ENCODE measurements at regions not wholly inside any gene's neighbourhood (a gene's known extent, or its start where the extent isn't known, plus 50 kb on each side); places are given as distances from the start of the nearest gene placed in this dataset.

- TF ChIP-seq EZH2 (IDR thresholded peaks at IDR 0.05; ENCODE audit: borderline replicate concordance, control insufficient read depth, low read depth, low read length) (no peak), YY1 (IDR thresholded peaks at IDR 0.05; ENCODE audit: low read depth, low read length) (no peak), RAD21 (IDR thresholded peaks at IDR 0.05; ENCODE audit: insufficient read depth, low read depth, low read length) (no peak), USF1 (IDR thresholded peaks at IDR 0.05; ENCODE audit: borderline replicate concordance, extremely low read length, insufficient read depth, low read depth, low read length) (no peak), POLR2A (IDR thresholded peaks at IDR 0.05; ENCODE audit: low read depth, low read length) (no peak), SP1 (IDR thresholded peaks at IDR 0.05; ENCODE audit: low read depth, low read length) (no peak), TAF1 (IDR thresholded peaks at IDR 0.05; ENCODE audit: borderline replicate concordance, low read depth, low read length) (no peak)
- TF ChIP-seq, protein P1, sequence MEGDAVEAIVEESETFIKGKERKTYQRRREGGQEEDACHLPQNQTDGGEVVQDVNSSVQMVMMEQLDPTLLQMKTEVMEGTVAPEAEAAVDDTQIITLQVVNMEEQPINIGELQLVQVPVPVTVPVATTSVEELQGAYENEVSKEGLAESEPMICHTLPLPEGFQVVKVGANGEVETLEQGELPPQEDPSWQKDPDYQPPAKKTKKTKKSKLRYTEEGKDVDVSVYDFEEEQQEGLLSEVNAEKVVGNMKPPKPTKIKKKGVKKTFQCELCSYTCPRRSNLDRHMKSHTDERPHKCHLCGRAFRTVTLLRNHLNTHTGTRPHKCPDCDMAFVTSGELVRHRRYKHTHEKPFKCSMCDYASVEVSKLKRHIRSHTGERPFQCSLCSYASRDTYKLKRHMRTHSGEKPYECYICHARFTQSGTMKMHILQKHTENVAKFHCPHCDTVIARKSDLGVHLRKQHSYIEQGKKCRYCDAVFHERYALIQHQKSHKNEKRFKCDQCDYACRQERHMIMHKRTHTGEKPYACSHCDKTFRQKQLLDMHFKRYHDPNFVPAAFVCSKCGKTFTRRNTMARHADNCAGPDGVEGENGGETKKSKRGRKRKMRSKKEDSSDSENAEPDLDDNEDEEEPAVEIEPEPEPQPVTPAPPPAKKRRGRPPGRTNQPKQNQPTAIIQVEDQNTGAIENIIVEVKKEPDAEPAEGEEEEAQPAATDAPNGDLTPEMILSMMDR (IDR thresholded peaks at IDR 0.05 in 2 of 3, conservative IDR thresholded peaks at IDR 0.05 in 1 of 3; ENCODE audit: control insufficient read depth in 2 of 3, extremely low read depth in 1 of 3, insufficient read depth in 1 of 3, low read depth in 3 of 3, low read length in 3 of 3): no peak
- TF ChIP-seq, protein P2, sequence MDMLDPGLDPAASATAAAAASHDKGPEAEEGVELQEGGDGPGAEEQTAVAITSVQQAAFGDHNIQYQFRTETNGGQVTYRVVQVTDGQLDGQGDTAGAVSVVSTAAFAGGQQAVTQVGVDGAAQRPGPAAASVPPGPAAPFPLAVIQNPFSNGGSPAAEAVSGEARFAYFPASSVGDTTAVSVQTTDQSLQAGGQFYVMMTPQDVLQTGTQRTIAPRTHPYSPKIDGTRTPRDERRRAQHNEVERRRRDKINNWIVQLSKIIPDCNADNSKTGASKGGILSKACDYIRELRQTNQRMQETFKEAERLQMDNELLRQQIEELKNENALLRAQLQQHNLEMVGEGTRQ (IDR thresholded peaks at IDR 0.05; ENCODE audit: borderline replicate concordance, low read depth, low read length): no peak
Observed at GRCh38 chrX:137878401-137878800, 312.5 kb downstream of the ZIC3 start.

All from GM12878 (cell line).